ENCODE measurements at regions not wholly inside any gene's neighbourhood (a gene's known extent, or its start where the extent isn't known, plus 50 kb on each side); places are given as distances from the start of the nearest gene placed in this dataset.

GRCh38 chr4:126682250-126682649 lies 950.5 kb upstream of the INTU start:
- no peak for DNase-seq
- intact Hi-C loops (cut with DNase I): no loop called here

GRCh38 chr4:126686491-126686890 lies 946.3 kb upstream of the INTU start:
- intact Hi-C loops (cut with DNase I): no loop called here
- DNase-seq: no peak

DNA sequence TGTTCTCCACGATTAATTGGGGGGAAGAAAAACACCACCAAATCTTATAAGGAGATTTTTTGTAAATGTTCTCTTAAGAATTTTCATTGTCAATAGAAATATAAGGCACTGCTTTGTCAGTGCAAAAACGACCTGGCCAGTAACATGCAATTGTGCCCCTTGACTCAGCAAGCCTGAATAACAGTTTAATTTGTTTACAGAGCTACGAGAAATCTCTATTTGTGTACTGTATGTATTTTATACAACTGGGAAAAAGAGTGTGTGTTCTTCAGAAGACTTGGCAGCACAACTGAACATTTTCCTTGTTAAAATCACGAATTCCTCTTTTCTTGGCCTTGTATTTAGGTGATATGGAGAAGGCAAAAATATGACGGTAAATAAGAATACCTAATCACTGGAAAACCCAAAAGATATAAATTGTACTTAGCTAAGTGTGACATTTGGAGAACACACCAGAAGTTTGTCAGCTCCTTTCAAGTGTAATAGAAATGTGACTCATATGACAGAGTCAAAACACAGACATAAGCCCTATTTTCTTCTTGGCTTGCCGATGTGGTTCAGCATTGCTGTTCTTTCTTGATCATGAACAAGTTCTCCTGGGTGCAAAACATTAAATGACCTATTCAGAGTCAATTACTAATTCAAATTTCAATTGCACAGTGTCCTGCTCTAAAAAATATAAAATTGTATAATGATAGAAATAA lies 945.0 kb upstream of the INTU start:
- intact Hi-C loops (cut with DNase I): no loop called here
- no peak for DNase-seq

DNA sequence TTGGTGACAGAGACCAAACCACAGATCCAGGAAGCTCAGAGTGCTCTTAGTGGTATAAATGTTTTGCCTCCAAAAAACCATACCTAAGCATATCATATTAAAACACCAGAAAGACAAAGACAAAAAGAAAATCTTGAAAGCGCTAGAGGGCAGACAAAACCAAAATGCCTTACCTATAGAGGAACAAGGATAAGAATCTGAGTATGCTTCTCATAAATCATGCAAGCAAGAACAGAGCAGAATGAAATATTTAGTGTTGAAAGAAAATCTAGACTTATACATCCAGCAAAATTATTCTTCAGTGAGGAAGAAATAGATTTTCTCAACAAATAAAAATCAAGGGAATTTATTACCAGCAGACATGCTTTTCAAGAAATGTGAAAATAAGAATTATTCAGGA lies 941.0 kb upstream of the INTU start:
- intact Hi-C loops (cut with DNase I): no loop called here
- no peak for DNase-seq

- intact Hi-C loops (cut with DNase I): no loop called here
- DNase-seq: no peak
Observed at GRCh38 chr4:126697748-126698147, 935.0 kb upstream of the INTU start.

DNA sequence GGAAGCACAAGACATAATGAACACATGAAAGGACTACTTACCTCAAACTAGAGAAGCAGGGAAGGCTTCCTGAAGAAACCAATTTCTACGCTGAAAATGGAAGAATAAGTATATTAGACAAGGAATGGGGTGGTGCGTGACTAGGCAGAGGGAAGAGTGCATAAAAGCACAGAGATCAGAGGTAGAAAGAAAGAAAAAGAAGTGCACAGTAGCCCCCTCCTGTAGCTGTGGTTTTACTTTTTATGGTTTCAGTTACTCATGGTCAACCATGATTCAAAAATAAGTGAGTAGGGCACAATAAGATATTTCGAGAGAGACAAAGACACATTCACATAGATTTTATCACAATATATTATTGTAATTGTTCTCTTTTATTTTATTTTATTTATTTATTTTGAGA lies 934.5 kb upstream of the INTU start:
- DNase-seq: no peak
- intact Hi-C loops (cut with DNase I): no loop called here

DNA sequence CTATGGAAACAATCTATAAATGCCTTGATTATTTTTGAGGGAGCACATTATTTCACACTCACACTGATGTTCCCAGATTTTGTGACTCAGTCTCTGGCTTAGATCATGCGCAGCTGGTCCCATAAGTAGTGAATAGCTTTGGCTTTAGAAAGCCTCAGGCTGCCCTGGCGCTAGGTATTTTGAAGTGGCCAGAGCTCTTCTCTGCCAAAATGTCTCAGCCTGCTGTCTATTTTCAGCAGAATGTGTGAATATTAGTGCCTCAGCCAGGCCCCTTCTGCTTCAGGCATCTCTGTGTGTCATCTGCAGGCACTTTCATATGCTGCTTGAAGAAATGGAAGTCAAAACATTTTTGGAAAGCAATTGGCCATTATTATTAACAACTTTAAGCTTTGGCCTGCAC lies 931.0 kb upstream of the INTU start:
- intact Hi-C loops (cut with DNase I): no loop called here
- DNase-seq: peak in 1 of 10 donors; percentile 54

DNA sequence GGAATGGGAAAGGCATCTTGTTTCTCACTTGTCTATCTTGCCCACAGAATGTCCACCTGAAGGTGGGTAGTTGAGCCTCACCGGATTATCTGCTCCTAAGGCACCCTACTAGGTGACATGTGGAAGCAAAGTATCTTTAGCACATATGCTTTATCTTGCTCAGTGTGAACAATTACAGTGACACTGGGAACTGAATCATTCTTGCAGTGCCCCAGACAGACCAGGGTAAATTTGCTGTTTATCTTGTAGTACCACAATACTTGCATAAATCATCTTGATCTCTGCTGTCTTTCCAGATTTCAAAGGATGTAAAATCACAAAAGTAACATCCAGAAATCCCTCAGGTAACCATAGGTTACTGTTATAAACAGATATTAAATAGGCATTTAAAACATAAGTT lies 930.0 kb upstream of the INTU start:
- DNase-seq: no peak
- intact Hi-C loops (cut with DNase I): no loop called here

DNA sequence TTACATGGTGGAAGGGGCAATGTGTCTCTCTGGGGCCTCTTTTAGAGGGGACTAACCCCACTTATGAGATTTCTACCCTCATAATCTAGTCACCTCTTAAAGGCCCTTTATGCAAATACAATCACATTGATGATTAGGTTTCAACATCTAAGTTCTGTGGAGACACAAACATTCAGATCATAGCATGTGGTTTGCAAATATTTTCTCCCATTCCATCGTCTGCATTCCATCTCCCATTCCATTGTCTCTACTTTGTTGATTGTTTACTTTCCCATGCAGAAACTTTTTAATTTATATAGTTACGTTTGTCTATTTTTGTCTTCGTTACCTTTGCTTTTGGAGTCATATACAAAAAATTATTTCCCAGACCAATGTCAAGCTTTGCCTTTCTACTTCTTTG lies 927.5 kb upstream of the INTU start:
- no peak for DNase-seq
- intact Hi-C loops (cut with DNase I): no loop called here

- no peak for DNase-seq
- intact Hi-C loops (cut with DNase I): no loop called here
Observed at GRCh38 chr4:126708716-126709115, 924.0 kb upstream of the INTU start.

- intact Hi-C loops (cut with DNase I): no loop called here
- no peak for DNase-seq
Observed at GRCh38 chr4:126710935-126711334, 921.8 kb upstream of the INTU start.

DNA sequence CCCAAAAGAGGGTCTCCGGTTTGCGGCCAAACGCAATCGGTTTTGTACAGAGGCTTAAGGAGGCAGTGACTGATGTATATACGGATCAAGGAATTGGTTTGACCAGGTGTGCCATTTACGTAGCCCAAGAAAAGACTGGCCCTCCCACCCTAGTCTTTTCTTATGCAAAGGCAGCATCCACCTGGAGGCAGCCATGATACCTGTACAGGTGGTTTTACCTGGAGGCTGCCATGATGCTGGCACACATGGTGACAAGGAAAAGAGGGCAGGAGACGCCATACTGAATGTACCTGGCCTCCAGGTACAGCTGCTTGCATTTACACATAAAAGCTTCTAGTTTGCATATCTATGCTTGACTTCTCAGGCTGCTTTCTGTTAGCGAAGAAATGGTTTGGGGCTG lies 917.7 kb upstream of the INTU start:
- intact Hi-C loops (cut with DNase I): no loop called here
- peak in 1 of 10 donors; percentile 24 for DNase-seq

DNA sequence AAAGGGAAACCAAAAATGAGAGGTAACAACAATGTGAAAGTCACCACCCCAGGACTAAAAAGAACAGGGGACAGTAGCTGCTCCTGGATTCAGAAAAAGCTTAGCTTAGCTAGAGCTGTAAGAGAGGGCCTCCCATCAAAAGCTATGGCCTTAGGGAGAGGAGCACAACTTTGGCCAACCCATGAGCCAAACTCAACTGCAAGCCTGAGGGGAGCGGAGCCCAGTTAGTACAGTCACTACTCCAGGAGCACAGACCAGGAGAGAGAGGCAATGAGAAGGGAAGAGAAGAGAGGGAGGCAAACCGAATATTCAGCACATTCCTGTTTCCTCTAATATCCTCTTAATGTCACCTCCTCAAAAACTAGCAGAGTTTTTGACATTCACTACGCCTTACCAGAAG lies 917.1 kb upstream of the INTU start:
- DNase-seq: no peak
- intact Hi-C loops (cut with DNase I): no loop called here

- intact Hi-C loops (cut with DNase I): no loop called here
Observed at GRCh38 chr4:126718136-126718535, 914.6 kb upstream of the INTU start.

GRCh38 chr4:126719852-126720251 lies 912.9 kb upstream of the INTU start:
- no peak for DNase-seq
- intact Hi-C loops (cut with DNase I): no loop called here

More at GRCh38 chr4:126718136-126718535, 914.6 kb upstream of the INTU start:
- DNase-seq: no peak

- intact Hi-C loops (cut with DNase I): no loop called here
- no peak for DNase-seq
Observed at GRCh38 chr4:126725906-126726305, 906.9 kb upstream of the INTU start.

- DNase-seq: no peak
- intact Hi-C loops (cut with DNase I): no loop called here
Observed at GRCh38 chr4:126727461-126727860, 905.3 kb upstream of the INTU start.

GRCh38 chr4:126731062-126731461 lies 901.7 kb upstream of the INTU start:
- intact Hi-C loops (cut with DNase I): no loop called here
- DNase-seq: no peak

DNA sequence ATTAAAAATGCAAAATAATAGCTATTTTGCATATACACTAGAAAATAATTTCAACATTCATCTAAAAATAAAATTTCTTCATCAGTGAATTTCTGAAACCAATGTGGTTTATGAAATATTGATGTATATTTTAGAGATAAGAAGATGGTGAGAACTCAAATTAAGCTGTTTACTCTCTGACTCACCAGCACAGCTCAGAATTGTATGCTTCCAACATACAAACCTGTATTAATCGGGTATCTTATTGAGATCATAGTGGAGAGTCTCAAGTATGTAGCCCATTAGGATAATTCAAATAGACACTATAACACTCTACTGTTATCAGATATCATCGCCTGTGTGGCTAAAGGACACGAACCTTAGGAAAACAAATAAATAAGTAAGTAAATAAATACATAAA lies 899.5 kb upstream of the INTU start:
- DNase-seq: no peak
- intact Hi-C loops (cut with DNase I): no loop called here

GRCh38 chr4:126734465-126734864 lies 898.3 kb upstream of the INTU start:
- DNase-seq: no peak
- intact Hi-C loops (cut with DNase I): no loop called here

GRCh38 chr4:126735294-126736132 lies 897.2 kb upstream of the INTU start:
- intact Hi-C loops (cut with DNase I): no loop called here
- DNase-seq: no peak

- intact Hi-C loops (cut with DNase I): no loop called here
- no peak for DNase-seq
Observed at GRCh38 chr4:126736133-126736518, 896.6 kb upstream of the INTU start.
